ENCODE measurements at regions not wholly inside any gene's neighbourhood (a gene's known extent, or its start where the extent isn't known, plus 50 kb on each side); places are given as distances from the start of the nearest gene placed in this dataset.

GRCh38 chr4:155582041-155582440 lies 84.6 kb upstream of the GUCY1A1 start:
- FAIRE-seq, result no peak
- dilution Hi-C loops (cut with MboI; ENCODE audit: extremely low pct_ligation_motif_present, low sequenced_read_pairs), result no loop called here
- Histone ChIP-seq H3K9me1 (ENCODE audit: control insufficient read depth, extremely low read depth, insufficient read depth, low read length) (no peaks in the 10 kb centered on the region), H3K79me2 (ENCODE audit: control insufficient read depth, insufficient read depth, low read length) (no peaks in the 10 kb centered on the region), H3K4me2 (ENCODE audit: control insufficient read depth, extremely low read depth, insufficient read depth, low read depth, low read length) (no peak overlapping the region), H3K4me1 (ENCODE audit: control insufficient read depth, extremely low read depth, insufficient read depth, low read length) (no peaks in the 10 kb centered on the region), H3K27me3 (ENCODE audit: control insufficient read depth, extremely low read depth, insufficient read depth, low read length) (no peaks in the 10 kb centered on the region), H3K9me3 (ENCODE audit: control insufficient read depth, low read depth, low read length) (no peaks in the 10 kb centered on the region), H4K20me1 (ENCODE audit: control insufficient read depth, extremely low read depth, insufficient read depth, low read length) (no peaks in the 10 kb centered on the region), H3K9ac (ENCODE audit: control insufficient read depth, extremely low read depth, insufficient read depth, low read length) (no peak overlapping the region), H3K27ac (ENCODE audit: control insufficient read depth, insufficient read depth, low read length) (no peak overlapping the region), H3K36me3 (ENCODE audit: control insufficient read depth in 2 of 2, extremely low read depth in 1 of 2, insufficient read depth in 2 of 2, low read length in 2 of 2) (no peaks in the 10 kb centered on the region), H3K4me3 (ENCODE audit: control insufficient read depth in 2 of 3, extremely low read depth in 1 of 3, insufficient read depth in 2 of 3, low read depth in 1 of 3, low read length in 3 of 3) (no peak overlapping the region), H2AFZ (ENCODE audit: control insufficient read depth, low read length) (no peak overlapping the region)
- no peak for TF ChIP-seq EZH2 (IDR thresholded peaks at IDR 0.05; ENCODE audit: low read length)
- TF ChIP-seq CTCF (optimal IDR thresholded peaks at IDR 0.05 in 1 of 3, IDR thresholded peaks at IDR 0.05 in 1 of 3, conservative IDR thresholded peaks at IDR 0.05 in 1 of 3; ENCODE audit: extremely low read depth in 1 of 3, insufficient read depth in 2 of 3, low read length in 3 of 3), result no peak
- DNase-seq (ENCODE audit: low read depth, low spot score), result no peak

- Histone ChIP-seq H3K27me3 (ENCODE audit: control insufficient read depth, extremely low read depth, insufficient read depth, low read length) (no peaks in the 10 kb centered on the region), H3K79me2 (ENCODE audit: control insufficient read depth, insufficient read depth, low read length) (no peaks in the 10 kb centered on the region), H3K4me2 (ENCODE audit: control insufficient read depth, extremely low read depth, insufficient read depth, low read depth, low read length) (no peak overlapping the region), H2AFZ (ENCODE audit: control insufficient read depth, low read length) (no peak overlapping the region), H3K9me3 (ENCODE audit: control insufficient read depth, low read depth, low read length) (no peaks in the 10 kb centered on the region), H3K4me3 (ENCODE audit: control insufficient read depth in 2 of 3, extremely low read depth in 1 of 3, insufficient read depth in 2 of 3, low read depth in 1 of 3, low read length in 3 of 3) (no peak overlapping the region), H3K27ac (ENCODE audit: control insufficient read depth, insufficient read depth, low read length) (no peak overlapping the region), H3K4me1 (ENCODE audit: control insufficient read depth, extremely low read depth, insufficient read depth, low read length) (no peaks in the 10 kb centered on the region), H3K9me1 (ENCODE audit: control insufficient read depth, extremely low read depth, insufficient read depth, low read length) (no peaks in the 10 kb centered on the region), H3K36me3 (ENCODE audit: control insufficient read depth in 2 of 2, extremely low read depth in 1 of 2, insufficient read depth in 2 of 2, low read length in 2 of 2) (no peaks in the 10 kb centered on the region), H4K20me1 (ENCODE audit: control insufficient read depth, extremely low read depth, insufficient read depth, low read length) (no peaks in the 10 kb centered on the region), H3K9ac (ENCODE audit: control insufficient read depth, extremely low read depth, insufficient read depth, low read length) (no peak overlapping the region)
- DNase-seq (ENCODE audit: low read depth, low spot score) (no peak), FAIRE-seq (no peak)
- TF ChIP-seq CTCF (optimal IDR thresholded peaks at IDR 0.05 in 1 of 3, IDR thresholded peaks at IDR 0.05 in 1 of 3, conservative IDR thresholded peaks at IDR 0.05 in 1 of 3; ENCODE audit: extremely low read depth in 1 of 3, insufficient read depth in 2 of 3, low read length in 3 of 3) (no peak), EZH2 (IDR thresholded peaks at IDR 0.05; ENCODE audit: low read length) (no peak)
- dilution Hi-C loops (cut with MboI; ENCODE audit: extremely low pct_ligation_motif_present, low sequenced_read_pairs), result no loop called here
These were observed 87.8 kb upstream of the GUCY1A1 start for GRCh38 chr4:155578726-155579370.
